ENCODE measurements at regions not wholly inside any gene's neighbourhood (a gene's known extent, or its start where the extent isn't known, plus 50 kb on each side); places are given as distances from the start of the nearest gene placed in this dataset.

DNA sequence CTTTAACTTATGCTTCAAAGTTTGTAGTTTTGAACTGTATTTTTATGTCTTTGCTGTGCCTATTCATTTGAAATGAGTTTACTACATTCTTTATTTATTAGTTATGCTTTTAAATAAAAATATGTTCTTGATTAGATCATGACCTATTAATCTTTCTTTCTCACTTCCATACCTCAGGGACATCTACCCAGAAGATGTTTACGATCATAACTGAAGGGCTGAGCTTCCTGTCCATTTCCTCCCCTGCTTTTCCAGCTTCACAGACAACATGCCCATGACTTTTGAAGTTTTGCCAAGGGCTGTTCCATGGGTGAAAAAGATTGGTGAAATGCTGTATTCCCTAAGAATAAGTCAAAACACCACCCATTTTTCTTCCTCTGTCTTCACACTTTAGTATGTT, 99.7 kb upstream of the DDIT4L start:
- TF ChIP-seq FOXM1 (IDR thresholded peaks at IDR 0.05; ENCODE audit: borderline replicate concordance) (no peak), NFRKB (IDR thresholded peaks at IDR 0.05) (no peak), BHLHE40 (IDR thresholded peaks at IDR 0.05; ENCODE audit: borderline replicate concordance) (no peak), ZNF384 (IDR thresholded peaks at IDR 0.05) (no peak), SP1 (IDR thresholded peaks at IDR 0.05) (no peak), SUZ12 (IDR thresholded peaks at IDR 0.05) (no peak), FOXA1 (IDR thresholded peaks at IDR 0.05) (no peak), FOXK2 (IDR thresholded peaks at IDR 0.05) (no peak), L3MBTL2 (conservative IDR thresholded peaks at IDR 0.05) (no peak), ELF4 (IDR thresholded peaks at IDR 0.05) (no peak)
